Fibroblast of villous mesenchyme (primary cell): ENCODE measurements at regions not wholly inside any gene's neighbourhood (a gene's known extent, or its start where the extent isn't known, plus 50 kb on each side); places are given as distances from the start of the nearest gene placed in this dataset.
"Not testable (repeated sequence)": the region's sequence is repeated elsewhere in the genome, so short reads cannot be mapped to it uniquely, and the experiment has no call there.

Experiments used
- DNase-seq: peaks from one replicate; pipeline ENCODE4 v3.0.0-alpha.2; 2010; ENCODE audit warnings: low read depth
- H3K4me3 ChIP-seq: 2 replicates; pipeline ENCODE4 v1.5.1; 2011; ENCODE audit warnings: low read depth, mild to moderate bottlenecking, low read length
- TF ChIP-seq, protein P1 (sequence below): IDR thresholded peaks from 2 replicates; pipeline ENCODE4 v1.5.1; 2012; ENCODE audit warnings: low read depth, mild to moderate bottlenecking, low read length; ENCODE audit not compliant: insufficient read depth

DNA sequence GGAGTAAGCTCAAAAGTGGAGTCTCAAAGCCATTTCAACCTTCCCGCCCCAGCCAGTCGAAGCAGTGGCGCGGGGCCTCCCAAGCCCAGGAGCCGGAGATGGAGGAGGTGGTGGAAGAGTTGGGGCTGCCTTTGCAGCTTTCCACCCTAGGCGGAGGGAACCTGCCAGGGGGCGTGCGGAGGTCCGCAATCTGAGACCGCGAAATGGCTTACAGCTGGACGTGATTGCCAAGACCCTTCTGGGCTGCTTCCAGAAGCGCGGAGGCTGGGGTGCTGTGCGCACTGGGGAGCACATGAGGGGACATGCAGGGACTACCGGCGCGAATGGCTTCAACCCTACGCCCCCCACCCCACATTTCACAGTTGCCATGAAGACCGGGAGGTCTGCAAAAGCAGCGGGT lies 86.2 kb downstream of the PRR15 start:
- TF ChIP-seq, protein P1, sequence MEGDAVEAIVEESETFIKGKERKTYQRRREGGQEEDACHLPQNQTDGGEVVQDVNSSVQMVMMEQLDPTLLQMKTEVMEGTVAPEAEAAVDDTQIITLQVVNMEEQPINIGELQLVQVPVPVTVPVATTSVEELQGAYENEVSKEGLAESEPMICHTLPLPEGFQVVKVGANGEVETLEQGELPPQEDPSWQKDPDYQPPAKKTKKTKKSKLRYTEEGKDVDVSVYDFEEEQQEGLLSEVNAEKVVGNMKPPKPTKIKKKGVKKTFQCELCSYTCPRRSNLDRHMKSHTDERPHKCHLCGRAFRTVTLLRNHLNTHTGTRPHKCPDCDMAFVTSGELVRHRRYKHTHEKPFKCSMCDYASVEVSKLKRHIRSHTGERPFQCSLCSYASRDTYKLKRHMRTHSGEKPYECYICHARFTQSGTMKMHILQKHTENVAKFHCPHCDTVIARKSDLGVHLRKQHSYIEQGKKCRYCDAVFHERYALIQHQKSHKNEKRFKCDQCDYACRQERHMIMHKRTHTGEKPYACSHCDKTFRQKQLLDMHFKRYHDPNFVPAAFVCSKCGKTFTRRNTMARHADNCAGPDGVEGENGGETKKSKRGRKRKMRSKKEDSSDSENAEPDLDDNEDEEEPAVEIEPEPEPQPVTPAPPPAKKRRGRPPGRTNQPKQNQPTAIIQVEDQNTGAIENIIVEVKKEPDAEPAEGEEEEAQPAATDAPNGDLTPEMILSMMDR = no peak
- no peak overlapping the region for H3K4me3 ChIP-seq
- DNase-seq = no peak

DNA sequence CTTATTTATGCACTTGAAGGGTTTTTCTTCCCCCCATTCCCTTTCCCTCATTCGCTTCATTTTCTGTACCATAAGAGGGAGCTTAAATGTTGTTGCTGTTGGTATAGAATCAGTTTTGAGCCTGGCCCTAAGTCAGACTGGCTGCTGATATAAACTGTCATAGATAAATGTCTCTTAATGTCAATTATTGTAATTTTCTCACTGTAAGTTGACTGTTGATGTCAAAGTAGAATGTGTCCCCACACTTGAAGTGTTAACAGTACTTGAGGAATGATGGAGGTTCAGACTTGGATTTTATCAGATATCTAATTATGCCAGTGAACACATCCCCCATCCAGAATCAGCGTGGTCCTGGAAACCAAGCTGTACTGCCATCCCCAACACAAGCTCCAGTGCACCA lies 87.8 kb downstream of the PRR15 start:
- TF ChIP-seq, protein P1 = no peak
- DNase-seq = no peak
- H3K4me3 ChIP-seq = no peak overlapping the region

DNA sequence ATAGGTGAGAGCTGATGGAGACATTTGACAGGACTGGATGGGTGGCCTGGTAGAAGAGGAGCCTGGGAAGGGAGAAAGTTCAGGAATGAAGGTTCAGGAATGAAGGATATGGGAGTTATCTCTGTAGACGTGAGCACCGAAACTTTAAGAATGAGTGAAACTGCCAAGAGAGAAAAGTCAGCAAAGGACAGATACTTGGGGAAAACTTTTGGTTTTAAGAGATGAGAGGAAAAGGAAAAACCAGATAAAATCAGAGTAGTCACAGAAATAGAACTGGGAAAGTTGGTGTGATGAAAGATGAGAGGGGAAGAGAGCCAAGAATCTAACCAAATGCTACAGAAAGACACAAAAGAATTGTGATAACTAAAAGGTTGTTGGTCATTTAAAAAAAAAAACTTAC lies 88.9 kb downstream of the PRR15 start:
- TF ChIP-seq, protein P1 = no peak
- no peak overlapping the region for H3K4me3 ChIP-seq
- no peak for DNase-seq

DNA sequence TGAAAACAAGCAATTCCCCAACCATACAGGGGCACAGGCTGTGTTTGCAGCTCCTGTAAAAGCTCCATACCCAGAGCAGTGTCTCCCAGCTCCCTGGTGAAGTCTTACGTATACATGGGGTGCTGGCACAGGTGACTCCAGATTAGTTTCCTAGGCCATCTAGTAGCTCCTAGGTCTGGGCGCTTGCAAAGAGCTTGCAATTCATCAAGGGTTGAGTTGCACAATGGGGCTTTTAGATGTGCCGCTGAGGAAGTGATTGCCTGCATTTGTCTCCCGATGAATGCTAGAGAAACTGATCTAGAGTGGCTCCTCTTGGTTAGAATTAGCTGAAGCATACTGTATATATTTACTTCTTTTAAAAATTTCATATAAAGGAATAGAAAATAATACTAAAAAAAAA lies 90.7 kb downstream of the PRR15 start:
- DNase-seq, H3K4me3 ChIP-seq: not testable (repeated sequence)

DNA sequence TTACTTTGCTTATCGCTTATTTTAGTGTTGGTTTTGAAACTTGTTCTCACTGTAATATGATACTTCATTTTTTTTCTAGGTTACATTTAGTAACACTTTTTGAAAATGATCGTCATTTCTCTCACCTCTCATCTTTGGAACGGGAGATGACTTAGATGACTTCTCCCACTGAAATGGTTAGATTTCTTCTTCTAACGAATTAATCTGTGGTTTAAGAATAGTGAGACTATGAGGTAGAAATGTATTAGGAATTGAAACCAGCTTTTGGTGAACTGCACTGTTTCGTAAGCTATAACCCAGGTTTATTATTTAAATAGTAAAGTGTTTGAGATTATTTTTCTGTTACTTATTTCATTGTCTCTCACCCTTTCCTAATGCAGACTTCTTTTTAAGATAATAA lies 93.7 kb downstream of the PRR15 start:
- no peak overlapping the region for H3K4me3 ChIP-seq
- TF ChIP-seq, protein P1 = no peak
- no peak for DNase-seq

DNA sequence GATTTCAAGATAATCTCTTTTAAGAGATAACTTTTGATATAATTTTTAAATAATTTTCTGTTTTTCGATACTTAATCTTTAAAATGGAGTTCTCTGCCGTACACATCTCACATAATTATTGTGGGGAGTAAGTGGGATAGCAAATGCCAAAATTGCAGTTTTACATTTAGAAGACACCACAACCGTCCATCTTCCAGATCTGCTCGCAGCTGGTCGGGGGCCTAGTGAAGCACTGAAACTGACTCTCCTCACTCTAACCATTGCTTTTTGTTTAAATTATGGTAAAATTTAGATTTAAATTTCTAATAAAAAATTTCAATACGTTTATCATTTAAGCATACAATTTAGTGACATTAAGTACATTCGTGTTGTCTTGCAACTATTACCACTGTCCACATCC lies 94.2 kb downstream of the PRR15 start:
- no peak overlapping the region for H3K4me3 ChIP-seq
- no peak for DNase-seq
- TF ChIP-seq, protein P1 = no peak

DNA sequence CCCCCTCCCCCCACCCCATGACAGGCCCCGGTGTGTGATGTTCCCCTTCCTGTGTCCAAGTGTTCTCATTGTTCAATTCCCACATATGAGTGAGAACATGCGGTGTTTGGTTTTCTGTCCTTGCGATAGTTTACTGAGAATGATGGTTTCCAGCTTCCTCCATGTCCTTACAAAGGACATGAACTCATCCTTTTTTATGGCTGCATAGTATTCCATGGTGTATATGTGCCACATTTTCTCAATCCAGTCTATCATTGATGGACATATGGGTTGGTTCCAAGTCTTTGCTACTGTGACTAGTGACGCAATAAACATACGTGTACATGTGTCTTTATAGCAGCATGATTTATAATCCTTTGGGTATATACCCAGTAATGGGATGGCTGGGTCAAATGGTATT lies 95.6 kb downstream of the PRR15 start:
- not testable (repeated sequence) for H3K4me3 ChIP-seq, DNase-seq

DNA sequence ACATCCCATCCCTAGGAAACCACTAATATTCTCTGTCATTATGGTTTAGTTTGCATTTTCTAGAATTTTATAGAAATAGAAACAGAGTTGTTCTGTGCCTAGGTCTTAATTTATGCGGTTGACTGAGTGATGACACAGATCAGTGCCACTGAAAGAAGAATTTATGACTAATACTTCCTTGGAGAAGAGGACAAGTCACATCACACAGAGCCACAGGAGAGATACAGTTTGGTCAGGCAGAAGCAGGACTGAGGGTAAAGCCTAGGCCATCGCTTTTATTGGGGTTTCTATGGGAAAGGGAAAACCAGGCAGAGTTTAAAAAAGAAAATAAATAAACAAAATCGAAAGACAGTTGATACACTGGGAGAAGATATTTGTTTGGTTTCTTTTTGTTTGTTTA lies 99.3 kb downstream of the PRR15 start:
- H3K4me3 ChIP-seq, DNase-seq: not testable (repeated sequence)

DNA sequence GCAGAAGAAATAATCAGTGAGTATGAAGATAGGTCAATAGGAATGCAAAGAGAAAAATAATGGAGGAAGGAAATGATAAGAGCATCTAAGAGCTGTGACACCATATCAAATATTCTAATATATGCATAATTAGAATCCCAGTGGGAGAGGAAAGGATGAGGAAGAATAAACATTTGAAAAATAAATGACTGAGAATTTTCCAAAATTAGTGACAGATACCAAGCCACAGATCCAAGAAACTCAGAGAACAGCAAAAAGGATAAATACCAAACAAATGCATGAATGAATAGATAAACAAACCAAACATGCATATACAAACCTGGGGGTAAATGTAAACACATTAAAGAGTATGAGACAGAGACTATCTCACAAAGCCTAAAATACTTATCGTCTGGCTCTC lies 101.4 kb downstream of the PRR15 start:
- not testable (repeated sequence) for DNase-seq, H3K4me3 ChIP-seq

DNA sequence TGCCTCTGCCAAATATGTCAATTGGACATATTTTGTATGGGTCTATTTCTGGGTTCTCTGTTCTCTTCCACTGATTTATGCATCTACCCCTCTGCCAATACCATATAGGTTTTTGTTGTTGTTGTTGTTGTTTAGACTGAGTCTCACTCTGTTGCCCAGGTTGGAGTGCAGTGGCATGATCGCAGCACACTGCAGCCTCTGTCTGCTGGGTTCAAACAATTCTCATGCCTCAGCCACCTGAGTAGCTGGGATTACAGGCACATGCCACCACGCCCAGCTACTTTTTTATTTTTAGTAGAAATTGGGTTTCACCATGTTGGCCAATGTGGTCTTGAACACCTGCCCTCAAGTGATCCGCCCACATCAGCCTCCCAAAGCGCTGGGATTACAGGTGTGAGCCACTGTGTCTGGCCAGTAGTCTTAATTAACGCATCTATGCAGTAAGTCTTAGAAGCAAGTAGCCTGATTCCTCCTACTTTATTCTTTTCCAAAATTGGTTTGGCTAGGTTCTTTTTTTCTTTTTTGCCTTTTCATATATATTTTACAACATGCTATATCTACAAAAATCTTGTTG lies 103.5 kb downstream of the PRR15 start:
- not testable (repeated sequence) for DNase-seq, H3K4me3 ChIP-seq

DNA sequence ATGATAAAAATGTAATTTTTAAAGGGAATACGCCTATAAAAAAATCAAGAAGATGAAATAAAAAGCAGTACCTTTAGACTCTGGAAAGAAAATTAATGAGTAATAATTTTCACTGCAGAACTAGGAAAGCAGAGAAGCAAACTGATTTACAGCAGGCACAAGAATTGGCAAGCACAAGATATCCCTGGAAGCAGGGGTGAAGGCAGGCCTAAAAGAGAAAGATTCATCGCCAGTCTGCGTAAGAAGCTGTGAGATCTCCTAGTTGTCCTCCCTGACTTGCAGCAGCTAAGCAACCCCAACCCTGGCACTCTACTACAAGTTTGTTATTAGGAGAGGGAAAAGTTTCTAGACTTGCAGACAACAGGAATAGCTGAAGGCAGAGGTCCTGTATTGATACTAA lies 107.7 kb downstream of the PRR15 start:
- DNase-seq, H3K4me3 ChIP-seq: not testable (repeated sequence)

DNA sequence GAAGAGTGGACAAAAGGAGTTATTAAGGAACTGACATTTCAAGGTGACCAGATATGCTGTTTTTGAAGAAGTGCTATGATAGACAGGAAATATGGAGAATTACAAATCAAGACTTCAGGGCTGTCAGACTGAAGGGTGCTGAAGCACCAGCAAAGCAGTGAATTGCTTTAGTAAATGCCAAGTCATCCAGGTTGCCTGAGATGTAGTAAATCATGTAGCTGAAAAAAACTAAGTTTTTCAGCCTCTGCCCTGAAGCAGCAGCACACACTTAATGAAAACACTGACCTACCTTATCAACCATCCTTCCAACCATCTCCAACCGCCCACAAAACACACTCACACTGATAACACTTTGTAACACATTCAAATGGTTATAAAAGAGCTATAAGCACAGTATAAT lies 110.0 kb downstream of the PRR15 start:
- H3K4me3 ChIP-seq, DNase-seq: not testable (repeated sequence)

DNA sequence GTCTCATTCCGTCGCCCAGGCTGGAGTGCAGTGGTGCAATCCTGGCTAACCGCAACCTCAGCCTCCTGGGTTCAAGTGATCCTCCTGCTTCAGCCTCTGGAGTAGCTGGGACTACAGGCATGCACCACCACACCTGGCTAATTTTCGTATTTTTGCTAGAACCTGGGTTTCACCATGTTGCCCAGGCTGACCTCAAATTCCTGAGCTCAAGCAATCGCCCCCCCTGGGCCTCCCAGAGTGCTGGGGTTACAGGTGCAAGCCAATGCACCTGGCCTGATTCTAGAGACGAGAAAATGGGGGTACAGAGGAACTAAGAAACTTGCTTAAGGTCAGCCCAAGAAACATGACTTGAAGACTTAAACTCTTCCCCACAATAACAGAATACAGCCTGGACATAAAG lies 111.0 kb downstream of the PRR15 start:
- not testable (repeated sequence) for DNase-seq, H3K4me3 ChIP-seq

DNA sequence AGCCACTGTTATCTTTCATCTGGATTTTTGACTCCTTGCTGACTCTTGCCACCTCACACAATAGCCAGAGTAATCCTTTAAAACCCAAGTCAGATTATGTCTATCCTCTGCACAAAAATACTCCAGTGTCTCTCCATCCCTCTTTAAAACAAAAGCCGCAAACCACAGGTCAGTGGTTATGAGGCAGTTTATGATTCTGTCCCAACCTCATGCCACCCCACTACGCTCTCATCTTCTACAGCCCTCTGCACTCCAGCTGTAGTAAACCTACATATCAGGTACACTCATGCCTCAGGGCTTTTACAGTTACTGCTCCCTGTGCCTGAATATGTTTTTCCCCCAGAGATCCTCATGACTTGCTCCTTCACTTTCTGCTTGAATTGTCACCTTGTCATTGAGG lies 113.6 kb downstream of the PRR15 start:
- not testable (repeated sequence) for H3K4me3 ChIP-seq, DNase-seq
